ENCODE measurements at regions not wholly inside any gene's neighbourhood (a gene's known extent, or its start where the extent isn't known, plus 50 kb on each side); places are given as distances from the start of the nearest gene placed in this dataset.

DNA sequence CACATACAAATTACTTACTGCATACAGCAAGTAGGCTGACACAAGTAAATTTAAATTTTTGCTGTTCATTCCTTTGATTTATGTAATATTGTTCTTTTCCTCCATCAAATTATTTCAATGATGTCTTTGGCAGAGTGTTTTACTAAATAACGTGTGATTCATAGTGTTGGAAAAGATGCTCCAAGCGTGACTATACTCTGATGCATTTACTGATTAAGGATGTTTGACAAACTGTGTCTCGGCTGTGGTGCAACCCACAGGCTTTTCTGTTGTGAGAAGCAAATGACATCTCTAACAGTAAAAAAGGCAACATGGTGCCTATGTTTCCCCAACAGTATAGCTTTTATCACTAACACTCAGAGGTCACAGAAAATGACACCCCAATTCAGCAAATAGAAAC lies 540.9 kb downstream of the PPP4R3C start:
- TF ChIP-seq, protein P1, sequence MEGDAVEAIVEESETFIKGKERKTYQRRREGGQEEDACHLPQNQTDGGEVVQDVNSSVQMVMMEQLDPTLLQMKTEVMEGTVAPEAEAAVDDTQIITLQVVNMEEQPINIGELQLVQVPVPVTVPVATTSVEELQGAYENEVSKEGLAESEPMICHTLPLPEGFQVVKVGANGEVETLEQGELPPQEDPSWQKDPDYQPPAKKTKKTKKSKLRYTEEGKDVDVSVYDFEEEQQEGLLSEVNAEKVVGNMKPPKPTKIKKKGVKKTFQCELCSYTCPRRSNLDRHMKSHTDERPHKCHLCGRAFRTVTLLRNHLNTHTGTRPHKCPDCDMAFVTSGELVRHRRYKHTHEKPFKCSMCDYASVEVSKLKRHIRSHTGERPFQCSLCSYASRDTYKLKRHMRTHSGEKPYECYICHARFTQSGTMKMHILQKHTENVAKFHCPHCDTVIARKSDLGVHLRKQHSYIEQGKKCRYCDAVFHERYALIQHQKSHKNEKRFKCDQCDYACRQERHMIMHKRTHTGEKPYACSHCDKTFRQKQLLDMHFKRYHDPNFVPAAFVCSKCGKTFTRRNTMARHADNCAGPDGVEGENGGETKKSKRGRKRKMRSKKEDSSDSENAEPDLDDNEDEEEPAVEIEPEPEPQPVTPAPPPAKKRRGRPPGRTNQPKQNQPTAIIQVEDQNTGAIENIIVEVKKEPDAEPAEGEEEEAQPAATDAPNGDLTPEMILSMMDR (IDR thresholded peaks at IDR 0.05) = no peak
- no peak for TF ChIP-seq POLR2A (IDR thresholded peaks at IDR 0.05)
